MM.1S (cell line): ENCODE measurements at regions not wholly inside any gene's neighbourhood (a gene's known extent, or its start where the extent isn't known, plus 50 kb on each side); places are given as distances from the start of the nearest gene placed in this dataset.

Experiments
- DNase-seq: peaks from one replicate; pipeline ENCODE4 v3.0.0-alpha.2; 2015
- H2AFZ ChIP-seq: fragments of 300-600 bp; sonication (generic); 2 replicates; pipeline ENCODE4 v1.6.0; 2016; ENCODE audit warnings: antibody characterized with exemption, low read length
- H3F3A ChIP-seq: fragments of 300-600 bp; sonication (generic); 2 replicates; pipeline ENCODE4 v1.6.1; 2016; ENCODE audit warnings: mild to moderate bottlenecking, antibody characterized with exemption, low read length, moderate library complexity, mixed read lengths; ENCODE audit not compliant: insufficient read depth
- H3K27ac ChIP-seq: fragments of 300-600 bp; sonication (generic); 2 replicates; pipeline ENCODE4 v1.5.1; 2016; ENCODE audit warnings: mild to moderate bottlenecking, low read length
- H3K27me3 ChIP-seq: fragments of 300-600 bp; sonication (generic); replicated peaks from 2 replicates; pipeline ENCODE4 v1.6.0; 2016; ENCODE audit warnings: low read length; ENCODE audit not compliant: insufficient read depth
- H3K36me3 ChIP-seq: fragments of 300-600 bp; sonication (generic); replicated peaks from 2 replicates; pipeline ENCODE4 v1.6.1; 2016; ENCODE audit warnings: mild to moderate bottlenecking, low read length, mixed read lengths; ENCODE audit not compliant: insufficient read depth
- H3K4me1 ChIP-seq: fragments of 300-600 bp; sonication (generic); 2 replicates; pipeline ENCODE4 v1.6.1; 2016; ENCODE audit warnings: low read length, mixed read lengths
- H3K4me2 ChIP-seq: fragments of 300-600 bp; sonication (generic); 2 replicates; pipeline ENCODE4 v1.6.0; 2016; ENCODE audit warnings: low read depth, low read length
- H3K4me3 ChIP-seq: fragments of 300-600 bp; sonication (generic); 2 replicates; pipeline ENCODE4 v1.5.1; 2016; ENCODE audit warnings: low read length, mixed read lengths
- H3K79me2 ChIP-seq: fragments of 300-600 bp; sonication (generic); 2 replicates; pipeline ENCODE4 v1.6.1; 2016; ENCODE audit warnings: mixed run types, low read length, mixed read lengths
- H3K9ac ChIP-seq: fragments of 300-600 bp; sonication (generic); 2 replicates; pipeline ENCODE4 v1.6.1; 2016; ENCODE audit warnings: low read length, mixed read lengths
- H3K9me2 ChIP-seq: fragments of 300-600 bp; sonication (generic); replicated peaks from 2 replicates; pipeline ENCODE4 v1.6.1; 2016; ENCODE audit warnings: mild to moderate bottlenecking, low read length, mixed read lengths; ENCODE audit not compliant: insufficient read depth
- H3K9me3 ChIP-seq: fragments of 300-600 bp; sonication (generic); replicated peaks from 2 replicates; pipeline ENCODE4 v1.6.1; 2016; ENCODE audit warnings: mild to moderate bottlenecking, low read length, mixed read lengths; ENCODE audit not compliant: insufficient read depth
- H4K20me1 ChIP-seq: fragments of 300-600 bp; sonication (generic); 2 replicates; pipeline ENCODE4 v1.6.1; 2016; ENCODE audit warnings: mild to moderate bottlenecking, low read length, moderate library complexity, mixed read lengths; ENCODE audit not compliant: insufficient read depth
- CTCF ChIP-seq: fragments of 300-600 bp; sonication (generic); IDR thresholded peaks from 2 replicates; pipeline ENCODE4 v1.5.1; 2016; ENCODE audit warnings: antibody characterized with exemption, low read length, mixed read lengths
- EZH2 ChIP-seq: fragments of 300-600 bp; sonication (generic); optimal IDR thresholded peaks from 2 replicates; pipeline ENCODE3; 2017; ENCODE audit warnings: low read depth, mild to moderate bottlenecking, antibody characterized with exemption, low read length, mixed read lengths
- EZH2phosphoT487 ChIP-seq: fragments of 300-600 bp; sonication (generic); IDR thresholded peaks from 2 replicates; pipeline ENCODE4 v1.6.1; 2018; ENCODE audit warnings: antibody characterized with exemption, low read length

- no peak overlapping the region for H2AFZ ChIP-seq
- no peak overlapping the region for H3K4me2 ChIP-seq
- TF ChIP-seq EZH2phosphoT487 (no peak), EZH2 (no peak), CTCF (no peak)
Measured at GRCh38 chr5:119814655-119815054, 185.3 kb downstream of the FAM170A start.

GRCh38 chr5:119816055-119816454, 186.7 kb downstream of the FAM170A start:
- no peaks in the 10 kb centered on the region for H3K79me2 ChIP-seq
- H3K36me3 ChIP-seq, result no peaks in the 10 kb centered on the region
- H3K9me2 ChIP-seq, result no peaks in the 10 kb centered on the region
- no peaks in the 10 kb centered on the region for H4K20me1 ChIP-seq
- H3K4me1 ChIP-seq, result no peaks in the 10 kb centered on the region
- no peak overlapping the region for H3K27ac ChIP-seq
- no peak overlapping the region for H2AFZ ChIP-seq
- no peak for DNase-seq
- no peak for TF ChIP-seq EZH2
- TF ChIP-seq EZH2phosphoT487, result no peak
- TF ChIP-seq CTCF, result no peak
- H3K9me3 ChIP-seq, result no peaks in the 10 kb centered on the region
- no peaks in the 10 kb centered on the region for H3K27me3 ChIP-seq
- no peak overlapping the region for H3K4me3 ChIP-seq
- H3K4me2 ChIP-seq, result no peak overlapping the region
- H3F3A ChIP-seq, result no peaks in the 10 kb centered on the region
- no peak overlapping the region for H3K9ac ChIP-seq

More at GRCh38 chr5:119814655-119815054, 185.3 kb downstream of the FAM170A start:
- H3K9me2 ChIP-seq, result no peaks in the 10 kb centered on the region
- no peaks in the 10 kb centered on the region for H3K4me1 ChIP-seq
- no peak for DNase-seq
- H4K20me1 ChIP-seq, result no peaks in the 10 kb centered on the region
- no peak overlapping the region for H3K27ac ChIP-seq
- H3F3A ChIP-seq, result no peaks in the 10 kb centered on the region
- H3K4me3 ChIP-seq, result no peak overlapping the region
- no peaks in the 10 kb centered on the region for H3K36me3 ChIP-seq
- H3K27me3 ChIP-seq, result no peaks in the 10 kb centered on the region
- H3K9ac ChIP-seq, result no peak overlapping the region
- no peaks in the 10 kb centered on the region for H3K79me2 ChIP-seq
- H3K9me3 ChIP-seq, result no peaks in the 10 kb centered on the region

GRCh38 chr5:119820016-119820415, 190.7 kb downstream of the FAM170A start:
- Histone ChIP-seq H3K27ac (no peak overlapping the region), H3K4me3 (no peak overlapping the region), H3K9me3 (no peaks in the 10 kb centered on the region), H3K36me3 (no peaks in the 10 kb centered on the region), H3K4me2 (no peak overlapping the region), H3K27me3 (no peaks in the 10 kb centered on the region), H3K4me1 (no peaks in the 10 kb centered on the region), H3K9ac (no peak overlapping the region), H4K20me1 (no peaks in the 10 kb centered on the region), H2AFZ (no peak overlapping the region), H3K79me2 (no peaks in the 10 kb centered on the region), H3F3A (no peaks in the 10 kb centered on the region), H3K9me2 (no peaks in the 10 kb centered on the region)
- DNase-seq, result no peak
- TF ChIP-seq EZH2phosphoT487 (no peak), CTCF (no peak), EZH2 (no peak)
